Gastrocnemius medialis (tissue), 4 donors: ENCODE measurements at regions not wholly inside any gene's neighbourhood (a gene's known extent, or its start where the extent isn't known, plus 50 kb on each side); places are given as distances from the start of the nearest gene placed in this dataset.

Experiments used
- CTCF ChIP-seq, 5 experiments: fragments of 450-650 bp in 3 of 5; fragments of 200-600 bp in 2 of 5; sonication (generic) in 2 of 5; IDR thresholded peaks in 4 of 5; conservative IDR thresholded peaks in 1 of 5; 1 replicate in 4 of 5; 2 replicates in 1 of 5; pipeline ENCODE4 v1.5.1; 2016 to 2019; ENCODE audit warnings: antibody characterized with exemption in 5 of 5, mild to moderate bottlenecking in 3 of 5, moderate library complexity in 3 of 5
- POLR2A ChIP-seq, 2 donors: fragments of 450-650 bp; IDR thresholded peaks; one replicate each; pipeline ENCODE4 v1.6.1; 2017; ENCODE audit warnings: antibody characterized with exemption in 2 of 2, mild to moderate bottlenecking in 2 of 2, moderate library complexity in 2 of 2

GRCh38 chr2:104577143-104577542 is 276.8 kb upstream of the POU3F3 start:
- TF ChIP-seq CTCF (IDR thresholded peaks at IDR 0.05 in 4 of 5, conservative IDR thresholded peaks at IDR 0.05 in 1 of 5) = no peak
- TF ChIP-seq POLR2A (IDR thresholded peaks at IDR 0.05) = no peak
